CD4-positive, alpha-beta T cell (primary cell): ENCODE measurements at regions not wholly inside any gene's neighbourhood (a gene's known extent, or its start where the extent isn't known, plus 50 kb on each side); places are given as distances from the start of the nearest gene placed in this dataset.

Source experiments
- ATAC-seq: fragments of 200-7000 bp; cut with Tn5 transposase; one replicate; pipeline ENCODE4 v1.10.0; 2022; ENCODE audit warnings: mild to moderate bottlenecking; ENCODE audit not compliant: poor library complexity
- CTCF ChIA-PET: fragments of 350-600 bp; sonication (Branson Sonifier 250); formaldehyde crosslinking; loops from one replicate; lab custom pipeline; 2021; ENCODE audit warnings: antibody characterized with exemption, inconsistent platforms; lab: Charles Lee
- POLR2A ChIA-PET: fragments of 350-600 bp; sonication (Branson Sonifier 250); formaldehyde crosslinking; loops from one replicate; lab custom pipeline; 2021; ENCODE audit warnings: antibody characterized with exemption, inconsistent platforms; lab: Charles Lee
- DNase-seq, 14 experiments: peaks; one replicate each; pipeline ENCODE4 v3.0.0-alpha.2; 2013 to 2020; ENCODE audit warnings: mixed read lengths in 2 of 14
- H3K27ac ChIP-seq, 2 donors: one replicate each; pipeline versions ENCODE4 v1.5.1 to v1.7.0; 2013; ENCODE audit warnings: low read length in 2 of 2, low read depth in 1 of 2, mild to moderate bottlenecking in 1 of 2
- H3K27me3 ChIP-seq, 2 experiments: 1 replicate in 1 of 2; 2 replicates in 1 of 2; pipeline versions ENCODE4 v1.6.1 to v1.7.0; 2013; ENCODE audit warnings: low read length in 2 of 2, control low read depth in 1 of 2, mild to moderate bottlenecking in 1 of 2, moderate library complexity in 1 of 2; ENCODE audit not compliant: insufficient read depth in 2 of 2, control insufficient read depth in 1 of 2
- H3K36me3 ChIP-seq: one replicate; pipeline ENCODE4 v1.6.1; 2013; ENCODE audit warnings: low read length, control low read depth; ENCODE audit not compliant: insufficient read depth
- H3K4me1 ChIP-seq: one replicate; pipeline ENCODE4 v1.6.1; 2013; ENCODE audit warnings: low read length, control low read depth; ENCODE audit not compliant: insufficient read depth
- H3K4me3 ChIP-seq: one replicate; pipeline ENCODE4 v1.5.1; 2013; ENCODE audit warnings: mild to moderate bottlenecking, low read length, moderate library complexity
- H3K9me3 ChIP-seq, 2 experiments: 1 replicate in 1 of 2; 2 replicates in 1 of 2; pipeline versions ENCODE4 v1.6.1 to v1.7.0; 2013; ENCODE audit warnings: low read length in 2 of 2, mild to moderate bottlenecking in 2 of 2, control low read depth in 1 of 2, moderate library complexity in 1 of 2; ENCODE audit not compliant: control insufficient read depth in 1 of 2, insufficient read depth in 1 of 2
- H3K27ac Mint-ChIP-seq: one replicate; pipeline ENCODE4 v1.8.0; 2020; ENCODE audit warnings: mixed read lengths
- H3K27me3 Mint-ChIP-seq: one replicate; pipeline ENCODE4 v1.8.0; 2021; ENCODE audit warnings: mixed read lengths
- H3K36me3 Mint-ChIP-seq: one replicate; pipeline ENCODE4 v1.8.0; 2021; ENCODE audit warnings: low read depth, mixed read lengths
- H3K4me1 Mint-ChIP-seq: one replicate; pipeline ENCODE4 v1.8.0; 2021; ENCODE audit warnings: low read depth, mixed read lengths
- H3K4me3 Mint-ChIP-seq: one replicate; pipeline ENCODE4 v1.8.0; 2020; ENCODE audit warnings: mild to moderate bottlenecking, mixed read lengths
- H3K9me3 Mint-ChIP-seq: one replicate; pipeline ENCODE4 v1.8.0; 2020; ENCODE audit warnings: mixed read lengths
- intact Hi-C, 2 experiments: fragments of 100-400 bp; cut with DNase I in 1 of 2; cut with micrococcal nuclease in 1 of 2; formaldehyde crosslinking; loops; one replicate each; pipeline versions ENCODE4 v1.15.1 to v1.9.0; 2023 to 2025; cut with DNase I, micrococcal nuclease
- TF ChIP-seq, protein P1 (sequence below): fragments of 200-600 bp; IDR thresholded peaks from one replicate; pipeline ENCODE4 v1.8.0; 2022; ENCODE audit warnings: antibody characterized with exemption, mild to moderate bottlenecking

GRCh38 chr18:77705301-77705700 lies 455.7 kb downstream of the GALR1 start:
- intact Hi-C loops = no loop called here
- Mint-ChIP-seq H3K4me1 (no peaks in the 10 kb centered on the region), H3K27me3 (peaks cover 39% of the 10 kb centered on the region), H3K27ac (no peak overlapping the region), H3K36me3 (no peaks in the 10 kb centered on the region), H3K9me3 (no peaks in the 10 kb centered on the region), H3K4me3 (no peak overlapping the region)
- Histone ChIP-seq H3K9me3 (no peaks in the 10 kb centered on the region), H3K36me3 (no peaks in the 10 kb centered on the region), H3K4me1 (no peaks in the 10 kb centered on the region), H3K27ac (no peak overlapping the region), H3K27me3 (peaks cover 0 to 6% of the 10 kb centered on the region in 2 experiments), H3K4me3 (no peak overlapping the region)
- POLR2A ChIA-PET = no interaction called here
- CTCF ChIA-PET = no interaction called here
- DNase-seq = no peak
- TF ChIP-seq, protein P1, sequence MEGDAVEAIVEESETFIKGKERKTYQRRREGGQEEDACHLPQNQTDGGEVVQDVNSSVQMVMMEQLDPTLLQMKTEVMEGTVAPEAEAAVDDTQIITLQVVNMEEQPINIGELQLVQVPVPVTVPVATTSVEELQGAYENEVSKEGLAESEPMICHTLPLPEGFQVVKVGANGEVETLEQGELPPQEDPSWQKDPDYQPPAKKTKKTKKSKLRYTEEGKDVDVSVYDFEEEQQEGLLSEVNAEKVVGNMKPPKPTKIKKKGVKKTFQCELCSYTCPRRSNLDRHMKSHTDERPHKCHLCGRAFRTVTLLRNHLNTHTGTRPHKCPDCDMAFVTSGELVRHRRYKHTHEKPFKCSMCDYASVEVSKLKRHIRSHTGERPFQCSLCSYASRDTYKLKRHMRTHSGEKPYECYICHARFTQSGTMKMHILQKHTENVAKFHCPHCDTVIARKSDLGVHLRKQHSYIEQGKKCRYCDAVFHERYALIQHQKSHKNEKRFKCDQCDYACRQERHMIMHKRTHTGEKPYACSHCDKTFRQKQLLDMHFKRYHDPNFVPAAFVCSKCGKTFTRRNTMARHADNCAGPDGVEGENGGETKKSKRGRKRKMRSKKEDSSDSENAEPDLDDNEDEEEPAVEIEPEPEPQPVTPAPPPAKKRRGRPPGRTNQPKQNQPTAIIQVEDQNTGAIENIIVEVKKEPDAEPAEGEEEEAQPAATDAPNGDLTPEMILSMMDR = no peak
- no peak for ATAC-seq

- CTCF ChIA-PET = no interaction called here
- H3K27me3 Mint-ChIP-seq = peaks cover 20% of the 10 kb centered on the region
Measured at GRCh38 chr18:77708826-77709506, 459.3 kb downstream of the GALR1 start.

DNA sequence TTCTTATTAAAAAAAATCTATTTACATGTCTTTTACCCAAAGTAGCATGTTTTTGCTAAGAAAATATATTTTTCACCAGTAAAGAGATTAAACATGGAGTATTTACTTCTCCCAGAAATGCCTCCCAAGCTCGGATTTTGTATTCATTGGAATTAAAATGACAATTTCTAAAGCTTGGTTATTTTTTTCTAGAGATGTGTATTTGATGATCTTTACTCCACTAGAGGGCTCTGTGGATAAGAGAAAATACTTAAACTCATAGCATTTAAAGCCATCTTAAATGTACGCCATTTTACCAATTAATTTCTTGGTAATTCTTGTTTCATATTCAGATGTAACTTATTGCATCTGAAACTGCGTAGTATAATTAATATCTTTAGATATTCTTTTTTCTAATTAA lies 461.4 kb downstream of the GALR1 start:
- CTCF ChIA-PET = no interaction called here
- H3K4me3 Mint-ChIP-seq = no peak overlapping the region
- no peak for DNase-seq

More at GRCh38 chr18:77708826-77709506, 459.3 kb downstream of the GALR1 start:
- H3K27me3 ChIP-seq = peaks cover 0 to 6% of the 10 kb centered on the region in 2 experiments
- Mint-ChIP-seq H3K4me3 (no peak overlapping the region), H3K27ac (no peak overlapping the region), H3K36me3 (no peaks in the 10 kb centered on the region), H3K4me1 (no peaks in the 10 kb centered on the region), H3K9me3 (no peaks in the 10 kb centered on the region)
- POLR2A ChIA-PET = interaction anchor here (0.7 kb wide), 1 partner anchor 254 kb away, joined by 3 read pairs; no protein-coding TSS in a partner anchor
- H3K27ac ChIP-seq = no peak overlapping the region
- no peaks in the 10 kb centered on the region for H3K4me1 ChIP-seq
- intact Hi-C loops = no loop called here
- TF ChIP-seq, protein P1 = no peak
- no peaks in the 10 kb centered on the region for H3K36me3 ChIP-seq
- DNase-seq = no peak
- H3K9me3 ChIP-seq = no peaks in the 10 kb centered on the region
- no peak for ATAC-seq
- H3K4me3 ChIP-seq = no peak overlapping the region

More for the DNA sequence above, 461.4 kb downstream of the GALR1 start:
- Mint-ChIP-seq H3K4me1 (no peaks in the 10 kb centered on the region), H3K27ac (no peak overlapping the region), H3K27me3 (peaks cover 13% of the 10 kb centered on the region), H3K36me3 (no peaks in the 10 kb centered on the region), H3K9me3 (no peaks in the 10 kb centered on the region)
- intact Hi-C loops = no loop called here
- no peaks in the 10 kb centered on the region for H3K36me3 ChIP-seq
- H3K27me3 ChIP-seq = no peaks in the 10 kb centered on the region
- no peak for ATAC-seq
- TF ChIP-seq, protein P1 = no peak
- H3K9me3 ChIP-seq = no peaks in the 10 kb centered on the region
- H3K4me1 ChIP-seq = no peaks in the 10 kb centered on the region
- no peak overlapping the region for H3K4me3 ChIP-seq
- POLR2A ChIA-PET = no interaction called here
- H3K27ac ChIP-seq = no peak overlapping the region
